ENCODE measurements at regions not wholly inside any gene's neighbourhood (a gene's known extent, or its start where the extent isn't known, plus 50 kb on each side); places are given as distances from the start of the nearest gene placed in this dataset.
"Not testable (repeated sequence)": the region's sequence is repeated elsewhere in the genome, so short reads cannot be mapped to it uniquely, and the experiment has no call there.

DNA sequence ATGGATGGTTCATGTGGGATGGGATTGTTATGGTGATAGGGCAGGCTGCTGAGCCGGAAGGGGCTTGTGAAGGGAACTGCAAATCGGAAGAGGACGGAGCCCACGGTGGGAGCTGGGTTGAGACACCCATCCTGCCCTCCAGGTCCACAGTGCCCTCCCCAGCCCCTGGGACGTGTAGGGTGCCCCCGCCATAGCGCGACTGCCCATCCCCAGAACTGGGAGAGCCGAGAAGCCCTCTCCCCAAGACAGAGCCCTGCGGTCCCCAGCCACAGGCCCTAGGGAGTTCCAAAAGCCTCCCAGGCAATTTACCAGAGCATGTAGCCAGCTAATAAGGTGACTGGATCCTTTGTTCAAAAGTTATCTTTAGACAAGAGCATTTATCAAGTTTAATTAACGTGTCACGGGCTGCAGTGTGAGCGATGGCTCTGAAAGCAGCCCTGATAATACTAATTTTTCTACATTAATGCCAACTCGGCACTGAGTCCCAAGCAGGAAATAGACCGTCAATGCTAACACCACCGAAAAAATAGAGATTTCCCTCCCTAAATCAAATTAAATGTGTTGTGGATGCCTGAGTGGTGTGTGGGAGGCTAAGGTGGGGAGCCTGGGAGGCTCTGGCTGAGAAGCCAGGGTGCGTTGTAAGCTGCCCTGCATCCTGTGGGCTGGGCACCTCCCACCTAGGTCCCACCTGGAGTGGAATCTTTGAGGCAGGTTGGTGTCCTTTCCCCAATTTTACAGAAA is 76.8 kb upstream of the RTL6 start:
- DNase-seq: no peak

DNA sequence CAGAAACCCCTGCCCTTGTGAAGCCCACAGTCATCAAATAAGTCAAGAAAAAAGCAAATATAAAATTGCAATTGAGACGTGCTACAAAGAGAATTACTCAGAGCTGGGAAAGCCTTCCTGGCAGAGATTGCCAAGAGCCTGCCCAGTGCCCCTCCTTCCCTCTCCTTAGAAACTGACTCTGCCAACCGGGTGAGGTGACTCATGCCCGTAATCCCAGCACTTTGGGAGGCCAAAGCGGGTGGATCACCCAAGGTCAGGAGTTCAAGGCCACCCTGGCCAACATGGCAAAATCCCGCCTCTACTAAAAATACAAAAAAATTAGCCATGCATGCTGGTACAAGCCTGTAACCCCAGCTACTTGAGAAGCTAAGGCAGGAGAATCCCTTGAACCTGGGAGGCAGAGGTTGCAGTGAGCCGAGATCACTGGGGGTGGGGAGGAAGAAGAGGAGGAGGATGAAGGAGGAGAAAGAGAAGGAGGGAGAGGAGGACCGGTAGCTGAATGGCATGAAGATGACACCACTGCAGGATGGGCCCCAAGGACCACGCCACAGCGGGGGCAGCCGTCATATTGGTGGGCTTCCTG is 76.1 kb upstream of the RTL6 start:
- no peak for DNase-seq

DNA sequence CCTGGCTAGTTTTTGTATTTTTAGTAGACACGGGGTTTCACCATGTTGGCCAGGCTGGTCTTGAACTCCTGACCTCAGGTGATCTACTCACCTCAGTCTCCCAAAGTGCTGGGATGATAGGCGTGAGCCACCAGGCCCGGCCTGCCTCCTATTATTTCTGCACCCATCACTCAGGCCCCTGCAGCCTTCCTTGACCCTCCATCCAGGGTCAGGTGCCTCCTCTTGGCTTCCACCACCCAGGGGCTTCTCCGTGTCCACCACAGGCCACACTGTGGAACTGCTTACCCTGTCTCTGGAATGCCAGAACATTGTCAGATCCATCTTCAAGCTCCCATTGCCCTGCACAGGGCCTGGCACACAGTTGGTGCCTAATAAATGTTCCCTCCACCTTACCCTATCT is 75.4 kb upstream of the RTL6 start:
- DNase-seq: no peak

DNA sequence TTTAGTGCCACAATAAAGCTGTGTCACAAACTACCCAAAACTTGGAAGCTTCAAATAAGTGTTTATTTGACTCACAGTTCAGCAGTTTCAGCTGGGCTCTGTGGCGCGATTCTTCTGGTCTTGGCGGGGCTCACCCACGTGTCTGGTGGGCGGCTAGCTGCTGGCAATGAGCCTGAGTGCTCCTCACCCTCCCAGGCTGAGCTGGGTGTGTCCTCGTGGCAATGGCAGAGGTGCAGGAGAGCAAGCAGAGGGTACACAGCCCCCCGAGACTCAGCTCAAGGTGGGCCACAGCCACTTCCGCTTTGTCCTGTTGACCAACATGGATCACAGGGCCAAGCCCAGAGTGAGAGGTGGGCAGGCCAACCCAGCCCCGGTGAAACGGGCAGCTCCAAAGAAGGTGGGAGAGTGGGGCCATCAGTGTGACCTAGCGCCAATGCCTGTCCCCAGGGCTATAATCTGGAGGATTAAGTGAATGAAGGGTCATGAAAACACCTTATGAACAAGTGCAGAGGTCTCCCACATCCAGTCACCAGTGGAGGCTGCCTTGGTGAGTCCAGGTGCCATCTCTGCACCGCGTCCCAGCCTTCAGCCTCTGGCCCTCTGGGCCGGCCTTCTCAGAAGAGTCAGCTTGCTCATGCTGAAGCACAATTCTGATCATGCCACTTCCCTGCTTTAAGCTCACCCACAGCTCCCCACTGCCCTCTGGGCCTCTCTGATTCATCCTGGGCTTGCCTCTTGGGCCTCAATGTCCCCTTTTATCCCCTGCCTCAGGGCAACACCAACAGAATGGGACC is 74.6 kb upstream of the RTL6 start:
- no peak for DNase-seq

DNA sequence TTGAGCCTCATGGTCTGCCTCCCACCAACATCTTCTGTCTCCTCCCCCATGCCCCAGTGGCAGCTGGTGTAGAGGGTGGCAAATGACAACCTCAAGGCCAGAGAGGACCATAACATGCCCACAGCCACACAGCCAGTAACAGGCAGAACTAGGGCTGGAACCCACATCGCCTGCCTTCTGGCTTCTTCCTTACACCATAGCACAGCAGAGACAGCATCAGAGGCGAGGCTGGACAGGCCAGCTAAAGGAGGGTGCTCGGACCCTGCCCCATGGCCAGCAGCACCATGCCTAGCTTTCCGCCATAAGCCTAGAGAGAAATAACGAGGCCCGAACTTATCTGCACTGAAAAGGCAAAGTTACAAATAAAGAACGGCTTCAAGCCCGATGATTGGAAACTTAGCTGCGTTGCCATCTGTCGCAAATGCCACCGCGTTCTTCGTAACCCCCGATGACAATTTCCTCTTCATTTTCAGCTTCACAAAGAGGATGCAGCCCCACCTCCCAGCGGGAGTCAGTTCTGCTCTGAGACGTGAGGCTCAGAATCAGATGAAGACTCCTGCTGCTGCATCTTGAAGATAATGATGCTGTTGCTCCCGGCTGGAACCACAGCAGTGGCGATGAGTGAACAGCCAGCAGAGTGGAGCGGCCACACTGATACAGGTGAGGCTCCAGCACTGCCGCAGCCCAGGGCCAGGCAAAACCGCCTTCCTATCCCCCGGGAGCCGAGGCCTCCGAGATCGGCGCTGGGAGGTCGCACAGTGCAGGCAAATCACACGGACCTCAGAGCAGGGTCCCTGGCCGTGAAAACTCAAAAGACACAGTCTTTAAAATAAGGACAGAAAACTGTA is 73.8 kb upstream of the RTL6 start:
- DNase-seq: no peak

DNA sequence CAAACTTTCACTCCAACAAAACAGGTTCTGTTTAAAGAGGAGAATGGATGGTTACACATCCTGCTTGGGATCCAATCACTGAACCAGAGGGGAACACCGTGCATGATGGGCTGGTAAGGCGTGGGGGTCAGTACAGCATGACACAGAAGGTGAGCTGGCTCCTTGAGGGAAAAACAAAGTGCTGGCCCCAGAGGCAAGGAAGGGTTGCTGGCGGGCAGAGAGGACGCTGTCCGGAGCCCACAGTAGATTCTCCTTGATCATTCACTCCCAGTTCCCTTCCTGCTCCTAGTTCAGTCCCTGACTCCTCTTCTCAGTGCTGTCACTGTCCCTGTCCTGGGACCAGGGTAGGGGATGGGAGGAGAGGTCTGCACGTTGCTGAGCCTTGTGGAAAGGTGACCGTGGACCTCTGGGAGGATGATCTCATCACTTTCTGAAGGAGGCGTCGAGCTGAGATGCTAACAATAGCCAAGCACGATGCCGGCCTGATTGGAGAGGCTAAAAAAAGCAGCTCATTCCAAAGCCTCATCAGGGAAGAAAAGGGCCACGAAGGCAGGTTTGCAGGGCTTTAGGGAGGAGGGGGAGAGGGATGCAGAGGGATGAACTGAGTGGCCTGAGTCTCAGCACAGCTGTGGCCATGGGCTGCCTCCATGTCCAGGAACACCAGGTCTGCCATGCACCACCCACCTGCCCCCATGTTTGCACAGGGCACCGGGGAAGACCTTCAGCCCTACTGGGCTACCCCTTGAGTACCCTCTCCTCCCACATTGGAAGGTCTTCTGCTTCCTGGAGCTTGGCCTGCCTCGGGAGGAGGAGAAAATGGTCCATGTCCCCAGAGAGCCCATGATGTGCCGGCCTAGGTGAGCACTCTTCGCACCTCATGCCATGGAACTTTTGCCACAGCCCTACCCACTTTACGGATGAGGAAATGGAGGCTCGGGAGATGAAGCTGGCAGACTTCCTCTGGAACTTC is 72.7 kb upstream of the RTL6 start:
- no peak for DNase-seq

DNA sequence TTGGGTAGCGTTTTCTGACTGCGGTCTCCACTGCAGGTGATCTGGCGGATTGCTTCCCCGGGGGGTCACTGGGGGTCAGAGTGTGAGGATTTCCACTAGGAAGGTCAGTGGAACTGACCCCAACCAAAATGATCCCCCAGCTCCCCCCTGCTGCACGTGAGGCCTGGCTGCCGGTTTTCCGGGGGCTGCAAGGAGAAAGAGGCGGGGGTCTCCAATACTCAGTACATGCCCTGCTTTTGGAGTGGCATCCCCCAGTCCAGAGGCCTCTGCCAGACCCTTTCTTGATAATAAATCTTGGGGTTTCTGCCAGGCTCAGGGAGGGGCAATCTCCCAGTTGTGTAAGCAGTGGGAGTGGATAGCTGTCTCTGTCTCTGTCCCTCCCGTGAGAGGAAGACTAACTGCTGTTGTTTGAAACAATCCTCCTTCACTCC is 71.5 kb upstream of the RTL6 start:
- DNase-seq: no peak

DNA sequence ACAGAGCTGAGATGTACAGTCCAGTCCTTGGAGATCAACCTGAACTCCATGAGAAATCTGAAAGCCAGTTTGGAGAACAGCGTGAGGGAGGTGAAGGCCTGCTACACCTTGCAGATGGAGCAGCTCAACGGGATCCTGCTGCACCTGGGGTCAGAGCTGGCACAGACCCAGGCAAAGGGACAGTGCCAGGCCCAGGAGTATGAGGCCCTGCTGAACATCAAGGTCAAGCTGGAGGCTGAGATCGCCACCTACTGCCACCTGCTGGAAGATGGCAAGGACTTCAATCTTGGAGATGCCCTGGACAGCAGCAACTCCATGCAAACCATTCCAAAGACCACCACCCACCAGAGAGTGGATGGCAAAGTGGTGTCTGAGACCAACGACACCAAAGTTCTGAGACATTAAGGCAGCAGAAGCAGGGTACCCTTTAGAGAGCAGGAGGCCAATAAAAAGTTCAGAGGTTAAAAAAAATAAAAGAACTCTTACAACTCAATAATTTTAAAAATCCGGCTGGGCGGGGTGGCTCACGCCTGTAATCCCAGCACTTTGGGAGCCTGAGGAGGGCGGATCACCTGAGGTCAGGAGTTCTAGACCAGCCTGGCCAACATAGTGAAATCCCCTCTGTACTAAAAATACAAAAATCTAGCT is 69.9 kb upstream of the RTL6 start:
- peak; percentile 86 to 90 for DNase-seq

DNA sequence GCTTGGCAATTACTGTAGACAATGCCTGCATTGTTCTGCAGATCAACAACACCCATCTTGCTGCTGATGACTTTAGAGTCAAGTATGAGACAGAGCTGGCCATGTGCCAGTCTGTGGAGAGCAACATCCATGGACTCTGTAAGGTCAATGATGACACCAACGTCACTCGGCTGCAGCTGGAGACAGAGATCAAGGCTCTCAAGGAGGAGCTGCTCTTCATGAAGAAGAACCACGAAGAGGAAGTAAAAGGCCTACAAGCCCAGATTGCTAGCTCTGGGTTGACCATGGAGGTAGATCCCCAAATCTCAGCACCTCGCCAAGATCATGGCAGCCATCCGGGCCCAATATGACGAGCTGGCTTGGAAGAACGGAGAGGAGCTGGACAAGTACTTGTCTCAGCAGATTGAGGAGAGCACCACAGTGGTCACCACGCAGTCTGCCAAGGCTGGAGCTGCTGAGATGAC is 69.4 kb upstream of the RTL6 start:
- DNase-seq: peak; percentile 50 to 53

DNA sequence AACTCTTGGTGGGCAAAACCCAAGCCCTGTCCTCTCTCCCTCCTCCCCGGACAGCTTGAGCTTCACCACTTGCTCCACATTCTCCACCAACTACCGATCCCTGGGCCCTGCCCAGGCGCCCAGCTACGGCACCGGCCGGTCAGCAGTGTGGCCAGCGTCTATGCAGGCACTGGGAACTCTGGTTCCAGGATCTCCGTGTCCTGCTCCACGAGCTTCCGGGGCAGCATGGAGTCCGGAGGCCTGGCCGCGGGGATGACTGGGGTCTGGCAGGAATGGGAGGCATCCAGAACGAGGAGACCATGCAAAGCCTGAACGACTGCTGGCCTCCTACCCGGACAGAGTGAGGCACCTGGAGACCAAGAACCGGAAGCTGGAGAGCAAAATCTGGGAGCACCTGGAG is 68.9 kb upstream of the RTL6 start:
- DNase-seq: no peak

DNA sequence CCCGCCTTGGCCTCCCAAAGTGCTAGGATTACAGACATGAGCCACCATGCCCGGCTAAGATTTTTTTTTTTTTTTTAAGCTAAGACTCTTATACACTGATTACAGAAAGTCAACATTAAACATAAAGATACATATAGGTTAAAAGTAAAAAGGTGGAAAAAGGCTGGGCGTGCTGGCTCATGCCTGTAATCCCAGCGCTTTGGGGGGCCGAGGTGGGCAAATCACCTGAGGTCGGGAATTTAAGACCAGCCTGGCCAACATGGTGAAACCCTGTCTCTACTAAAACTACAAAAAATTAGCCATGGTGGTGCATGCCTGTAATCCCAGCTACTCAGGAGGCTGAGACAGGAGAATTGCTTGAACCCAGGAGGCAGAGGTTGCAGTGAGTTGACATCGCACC is 64.6 kb upstream of the RTL6 start:
- DNase-seq: not testable (repeated sequence)

DNA sequence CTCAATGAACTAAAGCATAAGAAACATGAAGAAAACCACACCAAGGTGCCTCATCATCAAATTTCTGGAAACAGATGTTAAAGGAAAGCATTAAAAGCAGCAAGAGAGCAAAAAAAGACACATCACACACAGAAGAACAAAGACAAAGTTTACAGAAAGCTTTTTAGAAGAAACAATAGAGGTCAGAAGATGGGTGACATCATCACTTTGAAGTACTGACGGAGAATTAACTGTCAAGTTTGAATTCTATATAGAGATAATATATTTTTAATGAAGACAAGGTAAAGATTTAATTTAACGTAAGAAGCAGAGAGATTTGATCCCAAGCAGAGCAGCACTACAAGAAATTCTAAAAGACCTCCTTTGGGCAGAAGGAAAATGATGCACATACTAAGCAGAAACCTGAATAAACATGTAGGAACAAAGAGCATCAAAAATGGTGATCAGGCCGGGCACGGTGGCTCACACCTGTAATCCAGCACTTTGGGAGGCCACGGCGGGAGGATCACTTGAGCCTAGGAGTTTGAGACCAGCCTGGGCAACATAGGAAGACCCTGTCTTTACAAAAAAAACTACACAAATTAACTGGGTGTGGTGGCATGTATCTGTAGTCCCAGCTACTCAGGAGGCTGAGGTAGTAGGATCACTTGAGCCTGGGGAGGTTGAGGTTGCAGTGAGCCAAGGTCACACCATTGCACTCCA is 63.3 kb upstream of the RTL6 start:
- DNase-seq: no peak

DNA sequence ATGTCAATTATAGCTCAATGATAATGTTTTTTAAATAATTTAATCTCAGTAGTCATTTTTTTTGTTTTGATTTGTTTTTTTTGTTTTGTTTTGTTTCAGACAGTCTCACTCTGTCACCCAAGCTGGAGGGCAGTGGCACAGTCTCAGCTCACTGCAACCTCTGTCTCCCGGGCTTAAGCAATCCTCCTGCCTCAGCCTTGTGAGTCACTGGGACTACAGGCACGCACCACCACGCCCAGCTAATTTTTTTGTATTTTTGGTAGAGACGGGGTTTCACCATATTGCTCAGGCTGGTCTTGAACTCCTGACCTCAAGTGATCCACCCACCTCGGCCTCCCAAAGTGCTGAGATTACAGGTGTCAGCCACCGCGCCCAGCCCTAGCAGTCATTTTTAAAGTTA is 60.6 kb upstream of the RTL6 start:
- DNase-seq: not testable (repeated sequence)

DNA sequence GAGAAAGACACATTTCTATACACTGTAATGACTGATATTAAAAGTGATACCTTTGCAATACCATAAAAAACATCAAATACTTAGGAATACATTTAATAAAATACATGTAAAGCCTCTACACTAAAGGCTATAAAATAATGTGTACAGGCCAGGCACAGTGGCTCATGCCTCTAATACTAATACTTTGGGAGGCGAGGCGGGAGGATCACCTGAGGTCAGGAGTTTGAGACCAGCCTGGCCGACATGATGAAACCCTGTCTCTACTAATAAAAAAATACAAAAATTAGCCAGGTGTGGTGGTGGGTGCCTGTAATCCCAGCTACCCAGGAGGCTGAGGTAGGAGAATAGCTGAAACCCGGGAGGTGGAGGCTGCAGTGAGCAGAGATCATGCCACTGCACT is 59.8 kb upstream of the RTL6 start:
- DNase-seq: not testable (repeated sequence)

DNA sequence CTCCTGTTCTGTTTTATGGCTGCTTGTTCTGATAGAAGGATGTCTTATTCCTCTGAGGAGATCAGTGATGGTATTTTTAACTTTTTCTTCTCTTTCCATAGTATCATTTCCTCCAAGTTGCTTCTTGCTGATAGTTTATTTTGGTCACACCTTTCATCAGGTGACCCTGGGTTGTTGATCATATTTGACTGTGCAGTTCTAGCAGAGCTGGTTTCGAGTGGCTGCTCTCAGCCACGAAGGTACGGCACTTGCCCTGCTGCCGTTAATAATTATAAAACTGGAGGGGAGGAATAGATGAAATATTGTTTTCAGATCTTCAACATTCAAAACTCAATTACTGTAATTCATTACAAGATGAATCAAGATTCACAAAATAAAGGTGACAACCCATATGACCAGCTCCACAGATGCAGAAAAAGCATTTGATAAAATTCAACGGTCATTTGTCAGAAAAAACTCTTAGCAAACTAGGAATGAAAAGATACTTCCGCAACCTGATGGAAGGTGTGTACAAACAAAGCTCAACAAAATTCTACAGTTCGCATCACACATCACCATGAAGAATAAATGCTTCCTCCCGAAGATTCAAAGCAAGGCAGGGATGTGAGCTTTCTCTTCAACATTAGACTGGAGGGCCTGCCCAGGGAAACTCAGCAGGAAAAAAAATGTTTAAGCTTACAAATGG is 59.2 kb upstream of the RTL6 start:
- DNase-seq: no peak

DNA sequence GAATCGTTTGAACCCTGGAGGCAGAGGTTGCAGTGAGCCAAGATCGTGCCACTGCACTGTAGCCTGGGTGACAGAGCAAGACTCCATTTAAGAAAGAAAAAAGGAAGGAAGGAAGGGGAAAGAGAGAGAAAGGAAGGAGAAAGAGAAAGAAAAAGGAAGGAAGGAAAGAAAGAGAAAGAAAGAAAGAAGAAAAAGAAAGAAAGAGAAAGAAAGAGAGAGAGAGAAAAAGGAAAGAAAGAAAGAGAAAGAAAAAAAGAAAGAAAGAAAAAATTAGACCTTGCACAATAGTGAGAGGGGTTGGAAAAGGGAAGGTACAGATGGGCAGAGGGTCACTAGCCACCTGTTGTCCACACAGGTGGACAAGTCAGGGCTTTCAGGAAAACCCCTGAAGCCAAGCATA is 57.6 kb upstream of the RTL6 start:
- DNase-seq: no peak

DNA sequence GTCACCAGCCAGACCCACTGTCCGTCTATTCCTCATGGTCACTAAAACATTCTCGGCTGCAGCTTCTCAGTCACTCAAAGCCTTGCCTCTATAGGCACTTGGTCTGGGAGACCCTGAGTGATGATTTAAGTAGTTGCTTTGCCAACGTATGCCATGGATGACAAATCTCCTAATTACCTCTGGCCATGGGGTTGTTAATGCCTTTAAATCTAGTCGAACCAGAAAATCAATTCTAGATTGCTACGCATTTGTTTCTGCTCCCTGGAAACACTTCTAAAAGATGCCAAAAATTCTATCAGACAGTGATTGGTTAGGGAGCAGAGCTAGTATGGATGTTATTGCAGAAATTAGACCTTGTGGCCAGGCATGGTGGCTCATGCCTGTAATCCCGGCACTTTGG is 57.0 kb upstream of the RTL6 start:
- no peak for DNase-seq

DNA sequence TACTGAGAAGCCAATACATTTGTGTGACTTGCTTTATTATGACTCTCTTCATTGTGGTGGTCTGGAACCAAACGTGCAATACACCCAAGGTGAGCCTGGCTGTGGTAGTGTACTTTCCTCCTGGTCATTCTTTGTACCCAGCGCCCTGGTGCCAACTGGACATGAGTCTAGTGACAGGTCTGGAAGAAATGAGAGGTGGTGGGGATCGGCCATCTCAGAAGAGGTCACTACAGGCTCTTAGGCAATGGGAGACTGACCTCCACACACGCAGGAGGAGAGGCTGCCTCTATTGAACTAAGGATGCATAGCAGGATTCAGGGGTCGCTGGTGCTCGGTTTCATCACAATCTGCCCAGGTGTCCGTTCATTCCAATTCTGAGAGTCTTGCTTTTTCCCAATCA is 56.4 kb upstream of the RTL6 start:
- DNase-seq: no peak

DNA sequence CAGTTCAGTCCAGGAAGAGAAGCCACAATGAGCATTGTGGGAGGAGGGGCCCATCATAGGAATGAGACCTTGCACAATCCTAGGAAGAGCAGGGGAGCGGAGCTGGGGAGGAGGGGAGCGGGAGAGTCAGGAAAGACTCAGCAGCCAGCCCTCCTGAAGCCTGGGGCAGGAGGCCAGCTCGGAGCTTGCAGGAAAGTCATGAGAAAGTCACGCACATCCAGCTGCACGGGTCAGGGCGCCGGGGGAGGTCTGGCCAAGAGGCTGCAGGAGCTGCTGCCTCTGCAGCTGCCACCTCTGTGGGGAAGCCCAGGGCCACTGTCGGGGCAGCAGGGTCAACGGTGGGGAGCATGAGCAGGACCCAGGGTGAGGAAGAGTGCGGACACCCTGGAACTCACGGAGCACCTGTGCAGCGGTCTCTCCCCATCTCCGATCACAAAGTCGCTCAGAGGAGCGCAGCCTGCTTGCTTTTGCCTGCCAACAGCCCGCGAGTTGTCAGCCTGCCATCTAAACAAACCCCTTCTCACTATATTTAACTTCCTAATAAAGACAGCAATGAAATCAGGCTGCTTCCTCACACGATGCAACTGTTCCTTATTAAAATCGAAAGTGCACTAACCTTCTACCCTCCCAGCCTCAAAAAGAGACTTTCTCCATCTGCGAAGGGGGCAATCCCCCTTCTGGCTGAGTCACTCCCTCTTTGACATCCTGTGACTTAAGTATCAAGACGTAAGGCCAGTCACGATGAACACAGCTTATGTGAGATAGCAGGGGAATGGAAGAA is 52.9 kb upstream of the RTL6 start:
- peak; percentile 53 to 63 for DNase-seq
